ENCODE measurements at regions not wholly inside any gene's neighbourhood (a gene's known extent, or its start where the extent isn't known, plus 50 kb on each side); places are given as distances from the start of the nearest gene placed in this dataset.

DNA sequence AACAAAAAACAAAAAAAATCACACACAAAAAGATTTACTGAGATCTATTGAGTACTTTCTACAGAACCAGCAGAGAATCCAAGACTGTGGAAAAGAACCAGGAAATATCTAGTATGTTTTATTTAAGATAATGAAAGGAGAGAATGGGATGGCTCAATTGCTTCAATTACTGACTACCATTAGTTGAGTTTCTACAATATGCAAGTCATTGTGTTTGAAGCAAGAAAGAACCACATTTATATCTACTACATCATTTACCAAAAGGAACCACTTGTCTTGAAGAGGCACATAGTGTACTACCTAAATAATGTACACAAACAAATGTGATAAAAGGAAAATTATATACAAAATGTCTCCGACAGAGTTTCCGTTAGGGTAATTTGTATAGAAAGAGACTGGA is 325.9 kb upstream of the TNC start:
- peaks cover 12% of the 10 kb centered on the region for H3K4me1 Mint-ChIP-seq

DNA sequence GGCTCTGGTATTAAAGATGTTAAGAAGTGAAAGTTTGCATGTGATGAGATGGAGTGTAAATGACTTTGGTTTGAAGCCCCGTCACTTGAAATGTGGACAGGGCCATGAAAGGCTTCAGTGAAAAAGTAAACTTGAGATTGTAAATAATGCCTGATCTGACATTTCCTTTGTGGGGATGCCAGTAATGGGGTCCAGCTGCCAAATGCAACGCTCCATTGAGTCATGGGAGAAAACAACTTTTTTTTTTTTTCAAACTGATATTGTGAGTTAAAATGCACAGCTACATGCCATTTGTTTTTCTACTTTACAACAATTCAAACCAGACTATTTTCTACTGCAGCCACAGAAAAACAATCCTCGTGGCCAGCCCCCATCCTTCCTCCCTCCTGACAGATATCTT is 327.0 kb upstream of the TNC start:
- Mint-ChIP-seq H3K9me3 (no peaks in the 10 kb centered on the region), H3K4me3 (no peak overlapping the region), H3K36me3 (no peaks in the 10 kb centered on the region), H3K27ac (no peak overlapping the region), H3K27me3 (ENCODE audit: low read depth) (no peaks in the 10 kb centered on the region), H3K4me1 (peaks cover 12% of the 10 kb centered on the region)
- TF ChIP-seq, protein P1, sequence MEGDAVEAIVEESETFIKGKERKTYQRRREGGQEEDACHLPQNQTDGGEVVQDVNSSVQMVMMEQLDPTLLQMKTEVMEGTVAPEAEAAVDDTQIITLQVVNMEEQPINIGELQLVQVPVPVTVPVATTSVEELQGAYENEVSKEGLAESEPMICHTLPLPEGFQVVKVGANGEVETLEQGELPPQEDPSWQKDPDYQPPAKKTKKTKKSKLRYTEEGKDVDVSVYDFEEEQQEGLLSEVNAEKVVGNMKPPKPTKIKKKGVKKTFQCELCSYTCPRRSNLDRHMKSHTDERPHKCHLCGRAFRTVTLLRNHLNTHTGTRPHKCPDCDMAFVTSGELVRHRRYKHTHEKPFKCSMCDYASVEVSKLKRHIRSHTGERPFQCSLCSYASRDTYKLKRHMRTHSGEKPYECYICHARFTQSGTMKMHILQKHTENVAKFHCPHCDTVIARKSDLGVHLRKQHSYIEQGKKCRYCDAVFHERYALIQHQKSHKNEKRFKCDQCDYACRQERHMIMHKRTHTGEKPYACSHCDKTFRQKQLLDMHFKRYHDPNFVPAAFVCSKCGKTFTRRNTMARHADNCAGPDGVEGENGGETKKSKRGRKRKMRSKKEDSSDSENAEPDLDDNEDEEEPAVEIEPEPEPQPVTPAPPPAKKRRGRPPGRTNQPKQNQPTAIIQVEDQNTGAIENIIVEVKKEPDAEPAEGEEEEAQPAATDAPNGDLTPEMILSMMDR (IDR thresholded peaks at IDR 0.05; ENCODE audit: unreplicated experiment), result no peak
- no peak for DNase-seq (ENCODE audit: low spot score in 2 of 2, unreplicated experiment in 2 of 2)

More for the DNA sequence above, 325.9 kb upstream of the TNC start:
- H3K9me3 Mint-ChIP-seq, result no peaks in the 10 kb centered on the region
- no peak for DNase-seq (ENCODE audit: low spot score in 2 of 2, unreplicated experiment in 2 of 2)
- no peak overlapping the region for H3K27ac Mint-ChIP-seq
- no peaks in the 10 kb centered on the region for H3K27me3 Mint-ChIP-seq (ENCODE audit: low read depth)
- no peak overlapping the region for H3K4me3 Mint-ChIP-seq
- H3K36me3 Mint-ChIP-seq, result no peaks in the 10 kb centered on the region
- TF ChIP-seq, protein P1 (IDR thresholded peaks at IDR 0.05; ENCODE audit: unreplicated experiment), result no peak

GRCh38 chr9:115445655-115446054 is 327.7 kb upstream of the TNC start:
- H3K36me3 Mint-ChIP-seq, result no peaks in the 10 kb centered on the region
- H3K4me1 Mint-ChIP-seq, result peaks cover 12% of the 10 kb centered on the region
- H3K9me3 Mint-ChIP-seq, result no peaks in the 10 kb centered on the region
- no peak overlapping the region for H3K27ac Mint-ChIP-seq
- H3K27me3 Mint-ChIP-seq (ENCODE audit: low read depth), result no peaks in the 10 kb centered on the region
- no peak for DNase-seq (ENCODE audit: low spot score in 2 of 2, unreplicated experiment in 2 of 2)
- TF ChIP-seq, protein P1 (IDR thresholded peaks at IDR 0.05; ENCODE audit: unreplicated experiment), result no peak
- H3K4me3 Mint-ChIP-seq, result no peak overlapping the region

GRCh38 chr9:115456515-115456914 is 338.6 kb upstream of the TNC start:
- TF ChIP-seq, protein P1 (IDR thresholded peaks at IDR 0.05; ENCODE audit: unreplicated experiment), result no peak
- H3K9me3 Mint-ChIP-seq, result peaks cover 12% of the 10 kb centered on the region
- DNase-seq (ENCODE audit: low spot score in 2 of 2, unreplicated experiment in 2 of 2), result no peak

GRCh38 chr9:115461280-115461679 is 343.3 kb upstream of the TNC start:
- no peak for DNase-seq (ENCODE audit: low spot score in 2 of 2, unreplicated experiment in 2 of 2)
- Mint-ChIP-seq H3K36me3 (no peaks in the 10 kb centered on the region), H3K4me3 (no peak overlapping the region), H3K27me3 (ENCODE audit: low read depth) (no peaks in the 10 kb centered on the region), H3K4me1 (no peaks in the 10 kb centered on the region), H3K9me3 (peaks cover 9% of the 10 kb centered on the region), H3K27ac (no peak overlapping the region)
- TF ChIP-seq, protein P1 (IDR thresholded peaks at IDR 0.05; ENCODE audit: unreplicated experiment), result no peak

More at GRCh38 chr9:115456515-115456914, 338.6 kb upstream of the TNC start:
- H3K4me1 Mint-ChIP-seq, result no peaks in the 10 kb centered on the region
- H3K36me3 Mint-ChIP-seq, result peaks cover 2% of the 10 kb centered on the region
- no peaks in the 10 kb centered on the region for H3K27me3 Mint-ChIP-seq (ENCODE audit: low read depth)
- H3K4me3 Mint-ChIP-seq, result no peak overlapping the region
- no peak overlapping the region for H3K27ac Mint-ChIP-seq

GRCh38 chr9:115462623-115463022 is 344.7 kb upstream of the TNC start:
- Mint-ChIP-seq H3K4me1 (no peaks in the 10 kb centered on the region), H3K4me3 (no peak overlapping the region), H3K36me3 (no peaks in the 10 kb centered on the region), H3K27ac (no peak overlapping the region), H3K27me3 (ENCODE audit: low read depth) (no peaks in the 10 kb centered on the region), H3K9me3 (peaks cover 9% of the 10 kb centered on the region)
- TF ChIP-seq, protein P1 (IDR thresholded peaks at IDR 0.05; ENCODE audit: unreplicated experiment), result no peak
- DNase-seq (ENCODE audit: low spot score in 2 of 2, unreplicated experiment in 2 of 2), result no peak

Data from mesothelial cell of epicardium (in vitro differentiated cells).